GM23338 (cell line): ENCODE measurements at regions not wholly inside any gene's neighbourhood (a gene's known extent, or its start where the extent isn't known, plus 50 kb on each side); places are given as distances from the start of the nearest gene placed in this dataset.

Experiments used
- EZH2 ChIP-seq: fragments of 200-600 bp; sonication (generic); IDR thresholded peaks from one replicate; pipeline ENCODE4 v1.8.0; 2017; ENCODE audit warnings: antibody characterized with exemption, mild to moderate bottlenecking, low read depth; ENCODE audit not compliant: unreplicated experiment
- EZH2phosphoT487 ChIP-seq: fragments of 200-600 bp; sonication (generic); IDR thresholded peaks from one replicate; pipeline ENCODE4 v1.8.1; 2018; ENCODE audit warnings: antibody characterized with exemption; ENCODE audit not compliant: unreplicated experiment
- POLR2AphosphoS5 ChIP-seq: IDR thresholded peaks from 2 replicates; pipeline ENCODE4 v1.6.1; 2016; ENCODE audit warnings: antibody characterized with exemption, low read depth
- STAT1 ChIP-seq: IDR thresholded peaks from one replicate; pipeline ENCODE4 v1.6.1; 2016; ENCODE audit warnings: antibody characterized with exemption; ENCODE audit not compliant: unreplicated experiment
- ZNF114 ChIP-seq: fragments of 250-450 bp; sonication (Bioruptor Pico); IDR thresholded peaks from 2 replicates; pipeline ENCODE4 v1.5.0; 2020; ENCODE audit warnings: mild to moderate bottlenecking, moderate library complexity
- TF ChIP-seq, protein P1 (sequence below): IDR thresholded peaks from 2 replicates; pipeline ENCODE4 v1.6.1; 2016; ENCODE audit warnings: antibody characterized with exemption
- TF ChIP-seq, protein P2 (sequence below), 2 experiments: fragments of 200-600 bp in 1 of 2; sonication (generic) in 1 of 2; conservative IDR thresholded peaks; 2 replicates each; pipeline versions ENCODE4 v1.5.1 to v1.6.1; 2016 to 2017; ENCODE audit warnings: antibody characterized with exemption in 2 of 2, low read depth in 2 of 2, mild to moderate bottlenecking in 2 of 2, moderate library complexity in 1 of 2
- TF ChIP-seq, protein P3 (sequence below): IDR thresholded peaks from one replicate; pipeline ENCODE4 v1.6.1; 2018; ENCODE audit warnings: antibody characterized with exemption; ENCODE audit not compliant: unreplicated experiment

DNA sequence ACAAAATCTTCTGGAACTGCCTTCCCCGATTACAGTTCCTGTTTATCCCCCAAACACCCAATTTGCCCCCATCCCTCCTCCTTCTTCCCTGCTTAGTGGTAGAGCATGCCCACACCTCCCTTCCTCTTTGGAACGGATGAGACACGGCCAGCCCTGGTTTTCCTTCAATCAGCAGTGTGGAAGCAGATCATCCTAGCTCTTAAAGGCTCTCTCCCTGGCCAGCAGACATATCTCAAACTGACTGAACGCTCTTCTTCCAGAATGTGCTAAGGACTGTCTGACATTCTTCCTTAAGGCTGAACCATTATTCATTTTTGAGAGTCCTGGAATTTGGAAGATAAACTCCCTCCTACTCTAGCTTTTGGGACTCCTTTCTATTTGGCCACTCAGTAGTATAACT is 161.1 kb downstream of the TRIML1 start:
- TF ChIP-seq EZH2 (no peak), POLR2AphosphoS5 (no peak), EZH2phosphoT487 (no peak), STAT1 (no peak), ZNF114 (CRISPR knock-in tag) (no peak)
- TF ChIP-seq, protein P1, sequence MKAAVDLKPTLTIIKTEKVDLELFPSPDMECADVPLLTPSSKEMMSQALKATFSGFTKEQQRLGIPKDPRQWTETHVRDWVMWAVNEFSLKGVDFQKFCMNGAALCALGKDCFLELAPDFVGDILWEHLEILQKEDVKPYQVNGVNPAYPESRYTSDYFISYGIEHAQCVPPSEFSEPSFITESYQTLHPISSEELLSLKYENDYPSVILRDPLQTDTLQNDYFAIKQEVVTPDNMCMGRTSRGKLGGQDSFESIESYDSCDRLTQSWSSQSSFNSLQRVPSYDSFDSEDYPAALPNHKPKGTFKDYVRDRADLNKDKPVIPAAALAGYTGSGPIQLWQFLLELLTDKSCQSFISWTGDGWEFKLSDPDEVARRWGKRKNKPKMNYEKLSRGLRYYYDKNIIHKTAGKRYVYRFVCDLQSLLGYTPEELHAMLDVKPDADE = no peak
- TF ChIP-seq, protein P2, sequence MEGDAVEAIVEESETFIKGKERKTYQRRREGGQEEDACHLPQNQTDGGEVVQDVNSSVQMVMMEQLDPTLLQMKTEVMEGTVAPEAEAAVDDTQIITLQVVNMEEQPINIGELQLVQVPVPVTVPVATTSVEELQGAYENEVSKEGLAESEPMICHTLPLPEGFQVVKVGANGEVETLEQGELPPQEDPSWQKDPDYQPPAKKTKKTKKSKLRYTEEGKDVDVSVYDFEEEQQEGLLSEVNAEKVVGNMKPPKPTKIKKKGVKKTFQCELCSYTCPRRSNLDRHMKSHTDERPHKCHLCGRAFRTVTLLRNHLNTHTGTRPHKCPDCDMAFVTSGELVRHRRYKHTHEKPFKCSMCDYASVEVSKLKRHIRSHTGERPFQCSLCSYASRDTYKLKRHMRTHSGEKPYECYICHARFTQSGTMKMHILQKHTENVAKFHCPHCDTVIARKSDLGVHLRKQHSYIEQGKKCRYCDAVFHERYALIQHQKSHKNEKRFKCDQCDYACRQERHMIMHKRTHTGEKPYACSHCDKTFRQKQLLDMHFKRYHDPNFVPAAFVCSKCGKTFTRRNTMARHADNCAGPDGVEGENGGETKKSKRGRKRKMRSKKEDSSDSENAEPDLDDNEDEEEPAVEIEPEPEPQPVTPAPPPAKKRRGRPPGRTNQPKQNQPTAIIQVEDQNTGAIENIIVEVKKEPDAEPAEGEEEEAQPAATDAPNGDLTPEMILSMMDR (conservative IDR thresholded peaks at IDR 0.05; ENCODE audit: low read depth in 2 of 2) = no peak
- TF ChIP-seq, protein P3, sequence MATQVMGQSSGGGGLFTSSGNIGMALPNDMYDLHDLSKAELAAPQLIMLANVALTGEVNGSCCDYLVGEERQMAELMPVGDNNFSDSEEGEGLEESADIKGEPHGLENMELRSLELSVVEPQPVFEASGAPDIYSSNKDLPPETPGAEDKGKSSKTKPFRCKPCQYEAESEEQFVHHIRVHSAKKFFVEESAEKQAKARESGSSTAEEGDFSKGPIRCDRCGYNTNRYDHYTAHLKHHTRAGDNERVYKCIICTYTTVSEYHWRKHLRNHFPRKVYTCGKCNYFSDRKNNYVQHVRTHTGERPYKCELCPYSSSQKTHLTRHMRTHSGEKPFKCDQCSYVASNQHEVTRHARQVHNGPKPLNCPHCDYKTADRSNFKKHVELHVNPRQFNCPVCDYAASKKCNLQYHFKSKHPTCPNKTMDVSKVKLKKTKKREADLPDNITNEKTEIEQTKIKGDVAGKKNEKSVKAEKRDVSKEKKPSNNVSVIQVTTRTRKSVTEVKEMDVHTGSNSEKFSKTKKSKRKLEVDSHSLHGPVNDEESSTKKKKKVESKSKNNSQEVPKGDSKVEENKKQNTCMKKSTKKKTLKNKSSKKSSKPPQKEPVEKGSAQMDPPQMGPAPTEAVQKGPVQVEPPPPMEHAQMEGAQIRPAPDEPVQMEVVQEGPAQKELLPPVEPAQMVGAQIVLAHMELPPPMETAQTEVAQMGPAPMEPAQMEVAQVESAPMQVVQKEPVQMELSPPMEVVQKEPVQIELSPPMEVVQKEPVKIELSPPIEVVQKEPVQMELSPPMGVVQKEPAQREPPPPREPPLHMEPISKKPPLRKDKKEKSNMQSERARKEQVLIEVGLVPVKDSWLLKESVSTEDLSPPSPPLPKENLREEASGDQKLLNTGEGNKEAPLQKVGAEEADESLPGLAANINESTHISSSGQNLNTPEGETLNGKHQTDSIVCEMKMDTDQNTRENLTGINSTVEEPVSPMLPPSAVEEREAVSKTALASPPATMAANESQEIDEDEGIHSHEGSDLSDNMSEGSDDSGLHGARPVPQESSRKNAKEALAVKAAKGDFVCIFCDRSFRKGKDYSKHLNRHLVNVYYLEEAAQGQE = no peak
